Vagina (tissue), 2 donors: ENCODE measurements at regions not wholly inside any gene's neighbourhood (a gene's known extent, or its start where the extent isn't known, plus 50 kb on each side); places are given as distances from the start of the nearest gene placed in this dataset.

Experiments used
- DNase-seq, 2 donors: peaks; one replicate each; pipeline ENCODE4 v3.0.0-alpha.2; 2017; ENCODE audit errors: extremely low spot score in 2 of 2
- H3K27ac ChIP-seq: fragments of 200-600 bp; sonication (generic); one replicate; pipeline ENCODE4 v1.5.1; 2019
- H3K27me3 ChIP-seq: fragments of 200-600 bp; sonication (generic); one replicate; pipeline ENCODE4 v1.5.1; 2019
- H3K36me3 ChIP-seq, 2 donors: fragments of 200-600 bp; sonication (generic); one replicate each; pipeline ENCODE4 v1.5.1; 2017 to 2019
- H3K4me1 ChIP-seq: fragments of 200-600 bp; sonication (generic); one replicate; pipeline ENCODE4 v1.5.1; 2019
- H3K4me3 ChIP-seq, 2 donors: fragments of 200-600 bp; sonication (generic); 1 replicate in 1 of 2; 2 replicates in 1 of 2; pipeline ENCODE4 v1.5.1; 2016 to 2019
- H3K9me3 ChIP-seq: fragments of 200-600 bp; sonication (generic); one replicate; pipeline ENCODE4 v1.5.1; 2019
- CTCF ChIP-seq, 3 experiments: fragments of 450-650 bp in 2 of 3; fragments of 200-600 bp in 1 of 3; sonication (generic) in 1 of 3; IDR thresholded peaks; one replicate each; pipeline ENCODE4 v1.5.1; 2017 to 2019; ENCODE audit warnings: antibody characterized with exemption in 3 of 3, mild to moderate bottlenecking in 2 of 3, moderate library complexity in 2 of 3
- POLR2A ChIP-seq, 2 donors: fragments of 450-650 bp; IDR thresholded peaks; one replicate each; pipeline ENCODE4 v1.6.1; 2017; ENCODE audit warnings: antibody characterized with exemption in 2 of 2, mild to moderate bottlenecking in 2 of 2, moderate library complexity in 2 of 2
- POLR2AphosphoS5 ChIP-seq, 2 donors: sonication (generic); formaldehyde crosslinking; IDR thresholded peaks; one replicate each; pipeline ENCODE4 v1.9.0; 2017; ENCODE audit warnings: antibody characterized with exemption in 2 of 2, mild to moderate bottlenecking in 2 of 2, low read depth in 1 of 2; ENCODE audit not compliant: insufficient read depth in 1 of 2
- intact Hi-C: fragments of 100-400 bp; cut with DNase I; formaldehyde crosslinking; loops from one replicate; pipeline ENCODE4 v1.15.1; 2023

- H3K4me1 ChIP-seq, result no peaks in the 10 kb centered on the region
- no peaks in the 10 kb centered on the region for H3K27me3 ChIP-seq
- H3K27ac ChIP-seq, result no peak overlapping the region
- H3K4me3 ChIP-seq, result no peak overlapping the region
- DNase-seq, result no peak
- H3K9me3 ChIP-seq, result no peaks in the 10 kb centered on the region
- no peaks in the 10 kb centered on the region for H3K36me3 ChIP-seq
- intact Hi-C loops, result no loop called here
- TF ChIP-seq POLR2AphosphoS5 (IDR thresholded peaks at IDR 0.05; ENCODE audit: insufficient read depth in 1 of 2, low read depth in 1 of 2) (no peak), POLR2A (IDR thresholded peaks at IDR 0.05) (no peak), CTCF (IDR thresholded peaks at IDR 0.05) (no peak)
Observed at GRCh38 chr10:107623292-107623691, 458.8 kb upstream of the SORCS1 start.

GRCh38 chr10:107619139-107619538, 454.6 kb upstream of the SORCS1 start:
- DNase-seq, result no peak
- no peaks in the 10 kb centered on the region for H3K27me3 ChIP-seq
- no peaks in the 10 kb centered on the region for H3K4me1 ChIP-seq
- no peak for TF ChIP-seq POLR2AphosphoS5 (IDR thresholded peaks at IDR 0.05; ENCODE audit: insufficient read depth in 1 of 2, low read depth in 1 of 2)
- no peak for TF ChIP-seq CTCF (IDR thresholded peaks at IDR 0.05)
- no peak for TF ChIP-seq POLR2A (IDR thresholded peaks at IDR 0.05)
- no peak overlapping the region for H3K4me3 ChIP-seq
- intact Hi-C loops, result no loop called here
- H3K36me3 ChIP-seq, result no peaks in the 10 kb centered on the region
- H3K9me3 ChIP-seq, result no peaks in the 10 kb centered on the region
- no peak overlapping the region for H3K27ac ChIP-seq

- H3K36me3 ChIP-seq, result no peaks in the 10 kb centered on the region
- TF ChIP-seq POLR2A (IDR thresholded peaks at IDR 0.05) (no peak), POLR2AphosphoS5 (IDR thresholded peaks at IDR 0.05; ENCODE audit: insufficient read depth in 1 of 2, low read depth in 1 of 2) (no peak), CTCF (IDR thresholded peaks at IDR 0.05) (no peak)
- no peak overlapping the region for H3K27ac ChIP-seq
- DNase-seq, result no peak
- intact Hi-C loops, result no loop called here
- no peaks in the 10 kb centered on the region for H3K27me3 ChIP-seq
- H3K9me3 ChIP-seq, result no peaks in the 10 kb centered on the region
- no peaks in the 10 kb centered on the region for H3K4me1 ChIP-seq
- H3K4me3 ChIP-seq, result no peak overlapping the region
Observed at GRCh38 chr10:107618504-107618994, 454.0 kb upstream of the SORCS1 start.

DNA sequence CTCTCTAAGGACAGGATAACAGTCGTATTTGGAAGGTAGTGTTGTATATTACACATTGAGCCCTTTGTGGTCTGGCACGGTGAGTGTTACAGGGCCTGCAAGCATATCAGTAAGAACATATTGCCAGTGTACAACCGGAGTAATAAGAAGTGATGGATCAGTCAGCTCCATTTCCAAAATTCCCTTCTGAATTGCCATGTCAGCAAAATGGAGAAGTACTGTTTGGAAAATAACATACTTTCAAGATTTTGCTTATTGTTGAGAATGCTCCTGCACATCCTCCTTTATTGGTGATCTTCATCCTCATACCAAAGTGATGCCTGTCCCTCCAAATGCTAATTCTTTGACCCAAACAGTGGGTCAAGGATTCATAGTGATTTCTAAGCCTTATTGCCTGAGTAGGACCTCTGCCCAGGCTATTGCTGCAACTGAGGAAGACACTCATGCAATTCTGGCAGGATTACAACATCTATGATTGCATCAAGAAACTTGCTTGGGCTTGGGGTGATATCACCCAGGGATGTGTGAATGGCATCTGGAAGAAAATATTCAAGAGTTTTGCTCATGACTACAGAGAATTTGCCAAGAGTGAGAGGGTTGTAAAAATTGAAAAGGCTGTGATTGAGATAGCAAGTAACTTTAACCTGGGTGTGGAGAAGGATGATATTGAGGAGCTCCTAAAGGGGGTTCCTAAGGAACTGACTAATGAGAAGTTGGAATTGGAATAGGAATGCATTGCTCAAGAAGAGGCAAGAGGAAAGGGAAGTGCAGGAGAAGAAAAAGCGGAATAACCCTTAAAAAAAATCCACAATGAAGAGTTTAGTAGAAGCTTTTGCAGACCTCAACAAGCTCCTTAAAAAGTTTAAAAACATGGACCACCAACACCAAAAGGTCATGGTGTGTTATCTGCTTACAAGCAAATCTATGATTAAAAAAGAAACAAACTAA, 452.2 kb upstream of the SORCS1 start:
- TF ChIP-seq POLR2AphosphoS5 (IDR thresholded peaks at IDR 0.05; ENCODE audit: insufficient read depth in 1 of 2, low read depth in 1 of 2), result no peak
- TF ChIP-seq POLR2A (IDR thresholded peaks at IDR 0.05), result no peak
- no peak for TF ChIP-seq CTCF (IDR thresholded peaks at IDR 0.05)
- no peak overlapping the region for H3K4me3 ChIP-seq
- H3K27me3 ChIP-seq, result no peaks in the 10 kb centered on the region
- no peak overlapping the region for H3K27ac ChIP-seq
- H3K36me3 ChIP-seq, result no peaks in the 10 kb centered on the region
- no peaks in the 10 kb centered on the region for H3K4me1 ChIP-seq
- no peaks in the 10 kb centered on the region for H3K9me3 ChIP-seq
- no peak for DNase-seq
- intact Hi-C loops, result no loop called here

DNA sequence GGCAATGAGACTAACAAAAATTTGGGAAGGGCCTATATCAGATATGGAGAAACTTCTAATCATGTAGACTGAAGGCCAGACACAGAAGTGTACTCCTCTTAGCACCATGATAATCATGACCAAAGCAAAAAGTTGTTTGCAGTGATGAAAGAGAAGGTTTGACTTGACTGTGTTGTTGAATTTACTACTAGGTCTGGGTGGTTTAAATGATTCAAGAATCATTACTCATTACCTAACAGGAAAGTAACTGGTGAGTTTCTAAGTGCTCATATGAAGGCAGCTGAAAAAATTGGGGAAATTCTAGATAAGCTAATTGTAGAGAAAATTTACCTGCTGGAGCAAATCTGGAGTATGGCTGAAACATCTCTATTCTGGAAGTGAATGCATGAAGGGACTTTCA, 451.5 kb upstream of the SORCS1 start:
- TF ChIP-seq POLR2AphosphoS5 (IDR thresholded peaks at IDR 0.05; ENCODE audit: insufficient read depth in 1 of 2, low read depth in 1 of 2) (no peak), POLR2A (IDR thresholded peaks at IDR 0.05) (no peak)
- no peak for DNase-seq
- Histone ChIP-seq H3K27ac (no peak overlapping the region), H3K27me3 (no peaks in the 10 kb centered on the region), H3K9me3 (no peaks in the 10 kb centered on the region), H3K4me1 (no peaks in the 10 kb centered on the region), H3K4me3 (no peak overlapping the region), H3K36me3 (no peaks in the 10 kb centered on the region)
- intact Hi-C loops, result no loop called here
